BJ (cell line): ENCODE measurements at regions not wholly inside any gene's neighbourhood (a gene's known extent, or its start where the extent isn't known, plus 50 kb on each side); places are given as distances from the start of the nearest gene placed in this dataset. TPM values are rescaled to one million over a fixed set of nuclear protein-coding genes. Genes with fewer than 3 reads are reported as not detected.

Experiments
- CTCF ChIA-PET: fragments of 350-600 bp; formaldehyde crosslinking; extraction: SDS; loops from one replicate; lab custom pipeline; 2021; ENCODE audit warnings: antibody characterized with exemption, inconsistent platforms; lab: Yijun Ruan, JAX
- POLR2A ChIA-PET: fragments of 300-600 bp; sonication (Branson Sonifier 250); formaldehyde crosslinking; extraction: SDS; loops from one replicate; lab custom pipeline; 2021; ENCODE audit warnings: antibody characterized with exemption; lab: Charles Lee
- DNase-seq: peaks from one replicate; pipeline ENCODE4 v3.0.0-alpha.2; 2011; ENCODE audit warnings: low read depth
- H3K27me3 ChIP-seq: 2 replicates; pipeline ENCODE4 v1.6.0; 2011; ENCODE audit warnings: low read length; ENCODE audit not compliant: control insufficient read depth, insufficient read depth
- H3K36me3 ChIP-seq: 2 replicates; pipeline ENCODE4 v1.5.1; 2011; ENCODE audit warnings: low read length; ENCODE audit not compliant: control insufficient read depth, insufficient read depth
- H3K4me3 ChIP-seq: 2 replicates; pipeline ENCODE4 v1.5.1; 2011; ENCODE audit warnings: low read depth, mild to moderate bottlenecking, control low read depth, low read length
- small RNA-seq: library from RNA; depleted of rRNA; stranded (forward); fragments of <200 nt; gene quantifications from one replicate; pipeline ENCODE3, GENCODE V24; 2012; ENCODE audit warnings: low replicate concordance, low read depth; ENCODE audit not compliant: insufficient read length
- TF ChIP-seq, protein P1 (sequence below): IDR thresholded peaks from 2 replicates; pipeline ENCODE4 v1.5.1; 2011; ENCODE audit warnings: low read depth, mild to moderate bottlenecking, control low read depth, inconsistent platforms, low read length, moderate library complexity; ENCODE audit not compliant: insufficient read depth

DNA sequence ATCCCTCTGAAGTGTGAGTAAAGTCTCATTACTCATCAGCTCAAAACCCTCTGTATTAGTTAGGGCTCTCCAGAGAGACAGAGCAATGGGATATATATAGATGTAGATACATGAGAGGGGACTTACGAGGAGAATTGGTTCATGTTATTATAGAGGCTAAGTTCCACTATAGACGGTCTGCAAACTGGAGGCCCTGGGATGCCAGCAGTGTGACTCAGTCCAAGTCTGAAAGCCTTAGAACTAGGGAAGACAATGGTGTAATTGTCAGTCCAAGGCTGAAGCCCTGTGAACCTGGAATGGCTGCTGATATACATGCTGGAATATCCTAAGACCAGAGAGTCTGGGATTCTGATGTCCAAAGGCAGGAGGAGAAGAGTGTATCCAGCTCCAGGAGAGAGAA is 57.3 kb upstream of the CEP83 start:
- ChIA-PET POLR2A (no interaction called here), CTCF (interaction anchor here (1.7 kb wide), 1 partner anchor 15 kb away, joined by 7 read pairs; no protein-coding TSS in a partner anchor)
- Histone ChIP-seq H3K36me3 (no peaks in the 10 kb centered on the region), H3K27me3 (no peaks in the 10 kb centered on the region), H3K4me3 (no peak overlapping the region)
- no peak for DNase-seq
- TF ChIP-seq, protein P1, sequence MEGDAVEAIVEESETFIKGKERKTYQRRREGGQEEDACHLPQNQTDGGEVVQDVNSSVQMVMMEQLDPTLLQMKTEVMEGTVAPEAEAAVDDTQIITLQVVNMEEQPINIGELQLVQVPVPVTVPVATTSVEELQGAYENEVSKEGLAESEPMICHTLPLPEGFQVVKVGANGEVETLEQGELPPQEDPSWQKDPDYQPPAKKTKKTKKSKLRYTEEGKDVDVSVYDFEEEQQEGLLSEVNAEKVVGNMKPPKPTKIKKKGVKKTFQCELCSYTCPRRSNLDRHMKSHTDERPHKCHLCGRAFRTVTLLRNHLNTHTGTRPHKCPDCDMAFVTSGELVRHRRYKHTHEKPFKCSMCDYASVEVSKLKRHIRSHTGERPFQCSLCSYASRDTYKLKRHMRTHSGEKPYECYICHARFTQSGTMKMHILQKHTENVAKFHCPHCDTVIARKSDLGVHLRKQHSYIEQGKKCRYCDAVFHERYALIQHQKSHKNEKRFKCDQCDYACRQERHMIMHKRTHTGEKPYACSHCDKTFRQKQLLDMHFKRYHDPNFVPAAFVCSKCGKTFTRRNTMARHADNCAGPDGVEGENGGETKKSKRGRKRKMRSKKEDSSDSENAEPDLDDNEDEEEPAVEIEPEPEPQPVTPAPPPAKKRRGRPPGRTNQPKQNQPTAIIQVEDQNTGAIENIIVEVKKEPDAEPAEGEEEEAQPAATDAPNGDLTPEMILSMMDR: no peak

DNA sequence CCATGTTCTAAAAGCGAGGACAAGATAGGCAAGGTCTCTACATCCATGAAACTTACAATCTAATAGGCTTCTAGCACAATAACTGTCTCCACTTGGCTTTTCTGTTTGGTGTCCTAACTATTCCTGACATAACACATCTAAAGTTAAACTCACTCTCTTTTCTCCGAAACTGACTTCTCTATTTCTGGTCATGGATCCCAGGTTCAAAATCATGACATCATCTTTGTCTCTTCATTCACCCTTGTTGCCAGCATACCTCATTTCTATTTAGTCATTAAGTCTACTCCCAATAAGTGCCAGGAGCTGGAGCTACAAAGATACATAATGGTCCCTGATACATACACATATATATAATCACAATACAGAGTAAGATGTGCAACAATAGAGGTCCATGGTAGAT is 53.9 kb upstream of the CEP83 start:
- POLR2A ChIA-PET: no interaction called here
- CTCF ChIA-PET: interaction anchor here (1.5 kb wide), 1 partner anchor 368 kb away, joined by 3 read pairs; no protein-coding TSS in a partner anchor
- DNase-seq: no peak
- H3K27me3 ChIP-seq: no peaks in the 10 kb centered on the region
- TF ChIP-seq, protein P1: no peak
- H3K36me3 ChIP-seq: no peaks in the 10 kb centered on the region
- H3K4me3 ChIP-seq: no peak overlapping the region

DNA sequence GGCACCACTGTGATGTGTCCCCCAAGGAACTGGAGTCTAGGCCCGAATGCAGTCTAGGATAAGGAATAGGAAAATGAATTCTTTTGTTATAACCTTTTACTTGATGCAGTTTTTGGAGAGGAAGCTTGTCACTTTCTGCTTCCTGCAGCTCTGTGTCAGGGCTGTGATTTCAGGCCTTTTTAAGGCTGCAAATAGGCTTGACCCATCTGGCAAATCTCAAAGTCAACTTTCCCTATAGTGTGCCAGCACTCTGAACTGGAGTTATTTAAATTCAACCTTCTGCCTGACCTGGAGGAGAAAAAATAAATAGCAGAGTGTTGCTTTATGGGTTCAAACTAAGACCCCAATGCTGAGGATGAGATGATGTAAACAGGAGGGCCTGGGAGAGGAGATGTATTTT is 51.8 kb upstream of the CEP83 start:
- H3K36me3 ChIP-seq: no peaks in the 10 kb centered on the region
- H3K27me3 ChIP-seq: no peaks in the 10 kb centered on the region
- ChIA-PET POLR2A (no interaction called here), CTCF (interaction anchor here (0.6 kb wide), 1 partner anchor 370 kb away, joined by 3 read pairs; no protein-coding TSS in a partner anchor)
- H3K4me3 ChIP-seq: no peak overlapping the region
- no peak for DNase-seq
- TF ChIP-seq, protein P1: no peak

DNA sequence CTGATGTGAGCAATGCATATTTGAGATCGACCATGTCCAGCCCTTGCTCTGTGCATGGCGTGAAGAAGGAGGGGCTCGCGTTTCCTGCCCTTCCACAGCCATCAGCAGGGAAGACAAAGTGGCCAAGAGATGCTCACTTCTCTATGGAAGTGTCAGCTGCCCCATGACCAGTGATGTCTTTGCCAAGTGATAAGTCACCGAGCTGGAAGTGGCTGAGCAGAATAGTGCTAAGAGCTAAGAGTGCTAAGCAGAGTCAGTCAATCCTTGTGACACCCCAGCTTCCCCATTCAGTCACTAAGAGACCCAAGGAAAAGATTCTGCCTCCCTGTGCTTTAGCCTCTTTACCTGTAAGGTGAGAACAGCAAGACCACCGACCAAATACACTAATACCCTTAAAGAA is 50.5 kb upstream of the CEP83 start:
- ChIA-PET CTCF (interaction anchor here (1.0 kb wide), 1 partner anchor 13 kb away, joined by 6 read pairs; no protein-coding TSS in a partner anchor), POLR2A (no interaction called here)
- H3K36me3 ChIP-seq: no peaks in the 10 kb centered on the region
- TF ChIP-seq, protein P1: no peak
- H3K4me3 ChIP-seq: no peak overlapping the region
- no peaks in the 10 kb centered on the region for H3K27me3 ChIP-seq
- no peak for DNase-seq

Small RNA genes in the stretch of these regions (small RNA-seq; reads per million reads assigned to genes)
- gene RN7SL483P: not detected
